HCT116 (cell line): ENCODE measurements at regions not wholly inside any gene's neighbourhood (a gene's known extent, or its start where the extent isn't known, plus 50 kb on each side); places are given as distances from the start of the nearest gene placed in this dataset.

Source experiments
- CTCF ChIP-seq, 3 experiments: fragments of 200-600 bp in 1 of 3; sonication (generic) in 1 of 3; IDR thresholded peaks in 2 of 3; conservative IDR thresholded peaks in 1 of 3; 2 replicates each; pipeline ENCODE4 v1.5.1; 2012 to 2017; ENCODE audit warnings: low read depth in 2 of 3, low read length in 2 of 3, antibody characterized with exemption in 1 of 3, borderline replicate concordance in 1 of 3, control low read depth in 1 of 3, mild to moderate bottlenecking in 1 of 3, mixed read lengths in 1 of 3, mixed run types in 1 of 3, moderate library complexity in 1 of 3; ENCODE audit not compliant: insufficient read depth in 1 of 3
- EZH2 ChIP-seq: fragments of 200-600 bp; sonication (generic); IDR thresholded peaks from 2 replicates; pipeline ENCODE4 v1.6.1; 2017; ENCODE audit warnings: antibody characterized with exemption, mixed run types

- TF ChIP-seq EZH2 (no peak), CTCF (IDR thresholded peaks at IDR 0.05 in 2 of 3, conservative IDR thresholded peaks at IDR 0.05 in 1 of 3; ENCODE audit: borderline replicate concordance in 1 of 3, insufficient read depth in 1 of 3, low read depth in 2 of 3, low read length in 2 of 3) (no peak)
These were observed 198.5 kb downstream of the TBXT start for GRCh38 chr6:165969184-165969583.
